HCT116 (cell line): ENCODE measurements at regions not wholly inside any gene's neighbourhood (a gene's known extent, or its start where the extent isn't known, plus 50 kb on each side); places are given as distances from the start of the nearest gene placed in this dataset.

Experiments used
- EZH2 ChIP-seq: fragments of 200-600 bp; sonication (generic); IDR thresholded peaks from 2 replicates; pipeline ENCODE4 v1.6.1; 2017; ENCODE audit warnings: antibody characterized with exemption, mixed run types
- TF ChIP-seq, protein P1 (sequence below), 3 experiments: fragments of 200-600 bp in 1 of 3; sonication (generic) in 1 of 3; IDR thresholded peaks in 2 of 3; conservative IDR thresholded peaks in 1 of 3; 2 replicates each; pipeline ENCODE4 v1.5.1; 2012 to 2017; ENCODE audit warnings: low read depth in 2 of 3, low read length in 2 of 3, antibody characterized with exemption in 1 of 3, borderline replicate concordance in 1 of 3, control low read depth in 1 of 3, mild to moderate bottlenecking in 1 of 3, mixed read lengths in 1 of 3, mixed run types in 1 of 3, moderate library complexity in 1 of 3; ENCODE audit not compliant: insufficient read depth in 1 of 3

DNA sequence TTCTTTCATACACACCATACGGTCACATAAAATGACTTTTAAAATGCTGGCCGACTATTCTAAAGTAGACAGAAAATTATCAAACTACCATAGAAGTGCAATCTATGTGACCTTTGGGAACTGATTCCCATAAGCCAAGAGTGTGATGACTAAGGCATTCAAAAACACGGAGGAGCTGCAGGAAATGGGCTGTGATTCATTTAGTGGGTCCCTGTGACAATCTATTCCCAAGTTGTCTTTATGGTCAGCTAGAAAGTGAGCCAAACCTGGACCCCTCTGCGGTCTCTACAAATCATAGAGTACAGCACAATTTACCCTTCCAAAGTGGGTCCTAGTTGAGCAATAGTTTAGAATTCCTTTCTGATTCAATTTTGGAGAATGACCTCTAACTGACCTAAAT is 251.5 kb upstream of the CBLB start:
- TF ChIP-seq, protein P1, sequence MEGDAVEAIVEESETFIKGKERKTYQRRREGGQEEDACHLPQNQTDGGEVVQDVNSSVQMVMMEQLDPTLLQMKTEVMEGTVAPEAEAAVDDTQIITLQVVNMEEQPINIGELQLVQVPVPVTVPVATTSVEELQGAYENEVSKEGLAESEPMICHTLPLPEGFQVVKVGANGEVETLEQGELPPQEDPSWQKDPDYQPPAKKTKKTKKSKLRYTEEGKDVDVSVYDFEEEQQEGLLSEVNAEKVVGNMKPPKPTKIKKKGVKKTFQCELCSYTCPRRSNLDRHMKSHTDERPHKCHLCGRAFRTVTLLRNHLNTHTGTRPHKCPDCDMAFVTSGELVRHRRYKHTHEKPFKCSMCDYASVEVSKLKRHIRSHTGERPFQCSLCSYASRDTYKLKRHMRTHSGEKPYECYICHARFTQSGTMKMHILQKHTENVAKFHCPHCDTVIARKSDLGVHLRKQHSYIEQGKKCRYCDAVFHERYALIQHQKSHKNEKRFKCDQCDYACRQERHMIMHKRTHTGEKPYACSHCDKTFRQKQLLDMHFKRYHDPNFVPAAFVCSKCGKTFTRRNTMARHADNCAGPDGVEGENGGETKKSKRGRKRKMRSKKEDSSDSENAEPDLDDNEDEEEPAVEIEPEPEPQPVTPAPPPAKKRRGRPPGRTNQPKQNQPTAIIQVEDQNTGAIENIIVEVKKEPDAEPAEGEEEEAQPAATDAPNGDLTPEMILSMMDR (IDR thresholded peaks at IDR 0.05 in 2 of 3, conservative IDR thresholded peaks at IDR 0.05 in 1 of 3; ENCODE audit: borderline replicate concordance in 1 of 3, insufficient read depth in 1 of 3, low read depth in 2 of 3, low read length in 2 of 3) = no peak
- no peak for TF ChIP-seq EZH2
